HPDE6-E6E7 (cell line): ENCODE measurements at regions not wholly inside any gene's neighbourhood (a gene's known extent, or its start where the extent isn't known, plus 50 kb on each side); places are given as distances from the start of the nearest gene placed in this dataset.

Source experiments
- DNase-seq: peaks from one replicate; pipeline ENCODE4 v3.0.0; 2011; ENCODE audit warnings: missing footprints; ENCODE audit errors: extremely low spot score

GRCh38 chr6:87807475-87807874 is 105.4 kb upstream of the AKIRIN2 start:
- no peak for DNase-seq

GRCh38 chr6:87806635-87807034 is 104.6 kb upstream of the AKIRIN2 start:
- DNase-seq: no peak

DNA sequence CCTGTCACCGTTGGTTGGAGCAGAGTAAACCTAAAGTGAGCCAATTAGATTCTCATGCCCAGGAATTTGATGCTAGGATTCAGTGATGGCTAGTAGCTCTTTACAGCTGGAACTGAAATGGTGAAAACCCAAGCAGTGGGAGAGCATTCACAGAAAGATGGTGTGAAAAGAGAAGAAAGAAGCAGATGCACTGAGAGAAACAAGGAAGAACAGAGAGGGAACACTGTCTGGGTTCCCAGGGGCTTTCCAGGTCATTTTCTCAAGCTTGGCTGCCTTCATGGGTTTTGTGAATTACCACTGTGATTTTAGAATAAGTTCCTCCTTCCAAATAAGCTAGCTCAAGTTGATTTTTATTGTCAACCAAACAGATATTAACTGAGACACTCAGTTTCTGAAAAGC is 104.1 kb upstream of the AKIRIN2 start:
- no peak for DNase-seq

DNA sequence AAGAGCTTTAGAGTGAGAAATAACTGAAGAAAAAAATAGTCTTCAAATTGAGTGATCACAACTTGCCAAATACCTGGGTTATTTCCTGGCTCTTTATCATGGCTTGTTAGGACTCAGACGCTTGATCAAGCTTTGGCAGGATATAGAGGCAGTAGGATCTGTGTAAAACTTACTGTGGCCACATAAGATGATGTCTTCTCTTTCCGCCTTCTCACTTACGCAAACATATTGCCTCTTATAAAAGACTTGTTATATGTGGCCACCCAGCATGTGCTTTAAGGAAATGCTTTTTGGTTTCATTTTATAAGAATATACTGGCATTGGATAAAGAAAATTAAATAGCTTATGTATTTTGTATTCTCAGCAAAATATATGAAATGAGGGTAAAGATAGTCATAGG is 101.8 kb upstream of the AKIRIN2 start:
- DNase-seq: no peak

DNA sequence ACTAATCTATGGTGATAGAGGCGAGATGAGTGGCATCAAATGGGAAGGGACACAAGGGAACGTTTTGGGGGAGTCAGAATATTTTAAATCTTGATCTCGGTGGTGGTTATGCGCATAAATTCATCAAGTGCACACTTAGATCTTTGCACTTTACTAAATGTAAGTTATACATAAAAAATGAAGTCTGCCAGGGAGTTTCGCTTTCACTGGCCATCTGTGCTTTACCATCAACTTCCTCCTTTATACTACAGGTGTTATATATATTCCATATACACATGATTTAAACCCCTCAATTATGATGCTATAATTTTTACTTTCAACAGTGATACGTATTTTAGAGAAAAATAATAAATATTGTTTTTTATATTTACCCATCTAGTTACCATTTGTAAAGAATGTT is 97.6 kb upstream of the AKIRIN2 start:
- no peak for DNase-seq

DNA sequence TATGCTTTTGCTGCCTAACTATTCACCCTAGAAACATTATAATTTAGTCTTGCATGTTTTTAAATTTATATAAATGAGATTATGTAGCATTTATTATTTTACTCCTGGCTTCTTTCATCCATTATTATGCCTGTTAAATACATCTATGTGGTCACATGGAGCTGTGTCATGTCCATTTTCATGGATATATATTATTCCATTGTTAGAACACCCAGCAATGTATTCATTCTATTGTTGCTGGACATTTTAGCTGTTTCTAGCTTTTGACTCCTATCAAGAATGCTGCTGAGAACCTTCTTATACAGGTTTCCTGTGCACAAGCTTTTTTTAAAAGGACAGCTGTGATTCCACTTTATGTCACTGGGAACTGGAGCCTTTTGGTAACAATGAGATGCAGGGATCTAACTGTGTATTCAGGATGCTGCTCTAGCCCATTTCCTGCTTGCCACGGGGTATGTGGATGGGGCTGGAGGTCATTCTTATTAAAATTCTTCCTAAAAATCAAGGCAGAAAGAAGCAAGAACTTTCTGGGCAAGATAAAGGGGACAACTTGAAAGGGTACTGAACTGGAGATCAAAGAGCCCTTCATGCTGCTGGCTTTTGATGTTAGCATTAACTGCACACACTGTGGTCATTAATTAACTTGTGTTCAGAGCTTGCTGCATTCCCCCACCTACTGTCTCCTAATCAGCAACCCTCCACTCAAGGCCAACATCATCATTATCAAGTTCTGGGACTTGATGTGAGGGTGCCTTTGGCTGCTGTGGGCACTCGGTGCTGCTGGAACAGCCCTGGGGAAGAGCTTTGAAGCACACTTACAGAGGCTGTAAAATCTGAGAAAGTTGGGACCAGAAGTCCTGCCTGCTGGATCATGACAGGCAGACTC is 96.6 kb upstream of the AKIRIN2 start:
- DNase-seq: no peak

- DNase-seq: no peak
Observed at GRCh38 chr6:87794922-87795885, 93.2 kb upstream of the AKIRIN2 start.

- no peak for DNase-seq
Observed at GRCh38 chr6:87793315-87793714, 91.3 kb upstream of the AKIRIN2 start.

GRCh38 chr6:87791982-87792381 is 89.9 kb upstream of the AKIRIN2 start:
- no peak for DNase-seq

DNA sequence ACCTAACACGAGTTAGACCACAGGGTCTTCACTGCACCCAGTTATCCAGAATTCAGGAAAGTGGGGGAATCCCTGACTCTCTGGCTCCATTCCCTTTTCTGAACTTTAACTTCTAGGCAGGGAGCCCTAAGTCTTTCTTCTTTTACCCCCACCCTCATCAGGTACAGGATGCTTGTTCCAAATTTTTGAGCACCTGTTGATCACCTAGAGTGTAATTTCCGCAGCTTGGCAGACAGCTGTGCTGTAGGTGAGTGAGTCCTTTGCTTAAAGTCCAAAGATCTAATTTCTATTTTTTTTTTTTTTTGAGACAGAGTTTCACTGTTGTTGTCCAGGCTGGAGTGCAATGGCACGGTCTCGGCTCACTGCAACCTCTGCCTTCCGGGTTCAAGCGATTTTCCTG is 89.5 kb upstream of the AKIRIN2 start:
- no peak for DNase-seq

DNA sequence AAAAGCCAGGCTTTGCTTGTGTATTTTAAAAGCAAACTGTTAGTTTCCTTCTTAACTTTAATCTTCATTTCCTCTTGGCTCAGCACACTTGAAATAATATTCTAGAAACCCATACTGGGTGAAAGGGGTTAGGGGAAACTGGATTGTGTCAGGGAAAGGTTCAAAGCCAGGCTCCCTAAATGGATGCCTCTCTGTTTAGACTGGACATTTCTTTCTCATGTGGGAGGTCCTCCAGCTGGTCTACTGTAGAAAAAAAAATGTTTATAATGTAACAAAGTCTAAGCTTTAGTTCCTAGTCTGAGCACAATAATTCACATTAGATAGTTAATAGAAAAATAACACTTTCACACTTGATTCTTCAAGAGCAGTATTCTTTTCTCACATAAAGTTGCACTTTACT is 89.0 kb upstream of the AKIRIN2 start:
- DNase-seq: no peak

DNA sequence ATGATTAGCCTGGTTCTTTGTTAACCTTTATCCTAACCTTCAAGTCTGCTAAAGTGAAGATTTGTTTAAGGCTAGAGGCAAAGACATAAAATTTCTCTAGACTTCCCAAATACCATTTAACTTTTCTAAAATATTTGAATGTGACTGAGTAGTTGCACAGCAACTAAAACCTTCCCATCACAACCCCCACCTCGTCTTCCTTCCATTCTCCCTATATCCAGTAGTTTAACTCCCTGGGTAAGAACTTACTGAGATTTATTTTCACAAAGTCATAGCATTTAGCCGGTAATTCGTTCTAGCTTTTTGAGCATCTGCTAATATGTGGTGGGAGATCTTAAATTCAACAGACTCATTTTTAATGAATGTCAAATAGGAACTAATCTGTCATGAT is 87.9 kb upstream of the AKIRIN2 start:
- no peak for DNase-seq

DNA sequence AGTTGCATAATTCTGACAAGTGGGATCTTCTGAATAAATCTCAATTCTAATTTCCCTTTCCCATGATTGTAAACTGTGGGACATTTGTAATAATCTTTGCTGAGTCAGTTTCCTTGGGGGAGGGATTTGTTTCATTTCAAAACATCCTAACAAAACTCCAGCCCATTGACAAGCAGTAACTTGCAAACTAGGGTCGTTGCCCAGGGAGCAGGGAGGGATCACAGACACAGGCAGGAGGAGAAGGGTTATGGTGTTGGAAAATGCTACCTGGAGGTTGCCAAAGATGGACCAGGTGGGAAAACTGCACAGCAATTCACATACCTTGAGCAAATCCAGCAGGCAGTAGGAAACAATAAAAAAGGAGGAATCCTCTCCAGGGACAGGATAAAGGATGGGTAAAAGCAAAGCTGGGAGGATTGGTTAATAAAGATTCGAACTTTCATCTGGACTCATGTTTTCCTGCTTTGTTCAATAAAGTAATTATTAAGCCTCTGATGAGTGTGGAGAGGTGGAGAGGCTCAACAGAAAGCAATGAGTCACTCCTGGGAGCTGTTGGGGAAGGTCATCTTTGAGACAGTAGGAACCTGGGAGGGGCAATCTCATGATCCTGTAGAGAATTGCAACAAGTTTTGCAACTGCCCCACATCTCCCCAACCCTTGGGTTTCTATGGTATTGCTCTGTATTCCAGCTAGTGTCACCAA is 87.3 kb upstream of the AKIRIN2 start:
- DNase-seq: peak; percentile 87

DNA sequence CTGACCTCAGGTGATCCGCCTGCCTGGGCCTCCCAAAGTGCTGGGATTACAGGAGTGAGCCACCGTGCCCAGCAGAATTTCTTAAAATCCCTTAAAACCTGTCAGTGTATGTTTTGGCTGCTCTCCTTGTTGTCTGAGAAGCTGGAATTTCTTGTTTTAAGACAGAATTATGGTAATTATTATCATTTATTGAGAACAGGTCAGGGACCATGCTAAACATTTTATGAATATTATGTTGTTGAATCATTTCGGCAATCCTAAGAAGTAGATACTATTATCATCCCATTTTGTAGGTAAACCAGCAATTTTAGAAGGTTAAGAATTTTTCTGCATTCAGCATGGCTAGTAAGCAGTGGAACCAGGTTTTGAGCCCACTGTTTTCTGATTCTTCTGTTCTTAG is 86.1 kb upstream of the AKIRIN2 start:
- DNase-seq: no peak

DNA sequence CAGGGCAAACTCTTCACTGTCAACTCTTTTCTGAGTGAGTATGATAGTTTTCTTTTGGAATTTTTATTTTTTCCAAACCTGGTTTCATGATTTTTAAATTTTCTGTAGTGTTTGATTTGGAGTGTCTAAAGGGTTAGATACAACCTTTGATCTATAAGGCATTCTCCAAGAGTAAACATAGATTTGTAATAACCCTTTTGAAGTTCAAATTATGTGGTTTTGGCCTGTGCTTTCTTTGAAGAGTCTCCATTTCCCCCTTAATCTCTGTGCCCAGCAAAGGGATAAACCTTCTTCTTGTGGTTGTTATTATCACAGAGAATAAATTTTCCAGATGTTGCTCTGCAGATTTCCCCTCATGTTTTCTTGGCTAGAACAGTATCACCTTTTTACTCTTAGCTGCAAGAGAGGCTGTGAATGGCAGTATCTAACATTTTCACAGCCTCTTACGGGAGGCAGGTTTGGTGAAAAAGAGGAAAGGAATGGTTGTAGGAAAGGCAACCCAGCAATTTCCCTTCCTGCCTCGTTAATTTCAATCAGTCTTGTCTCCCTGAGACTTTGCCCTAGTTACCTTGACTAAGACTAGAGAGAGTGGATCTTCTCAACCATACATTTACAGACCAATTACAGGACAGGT is 83.3 kb upstream of the AKIRIN2 start:
- DNase-seq: no peak

GRCh38 chr6:87784690-87785089 is 82.7 kb upstream of the AKIRIN2 start:
- DNase-seq: no peak

GRCh38 chr6:87784051-87784450 is 82.0 kb upstream of the AKIRIN2 start:
- DNase-seq: no peak

- DNase-seq: no peak
Observed at GRCh38 chr6:87779542-87779941, 77.5 kb upstream of the AKIRIN2 start.

- no peak for DNase-seq
Observed at GRCh38 chr6:87772597-87773530, 70.8 kb upstream of the AKIRIN2 start.

DNA sequence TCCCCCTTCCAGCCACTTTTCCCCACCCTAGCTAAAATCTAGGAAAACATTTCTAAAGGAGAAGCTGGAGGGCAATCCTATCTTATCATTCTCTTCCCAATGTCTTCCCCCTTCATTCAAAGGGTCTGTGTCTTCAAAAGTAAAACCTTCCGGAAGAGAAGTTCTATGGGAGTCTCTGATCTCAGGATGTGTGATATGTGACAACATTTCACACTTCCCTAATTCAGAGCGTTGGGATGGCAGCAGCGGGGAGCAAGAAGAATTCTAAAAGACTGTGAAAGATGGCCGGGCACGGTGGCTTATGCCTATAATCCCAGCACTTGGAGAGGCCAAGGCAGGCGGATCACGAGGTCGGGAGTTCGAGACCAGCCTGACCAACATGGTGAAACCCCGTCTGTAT is 65.4 kb upstream of the AKIRIN2 start:
- no peak for DNase-seq

DNA sequence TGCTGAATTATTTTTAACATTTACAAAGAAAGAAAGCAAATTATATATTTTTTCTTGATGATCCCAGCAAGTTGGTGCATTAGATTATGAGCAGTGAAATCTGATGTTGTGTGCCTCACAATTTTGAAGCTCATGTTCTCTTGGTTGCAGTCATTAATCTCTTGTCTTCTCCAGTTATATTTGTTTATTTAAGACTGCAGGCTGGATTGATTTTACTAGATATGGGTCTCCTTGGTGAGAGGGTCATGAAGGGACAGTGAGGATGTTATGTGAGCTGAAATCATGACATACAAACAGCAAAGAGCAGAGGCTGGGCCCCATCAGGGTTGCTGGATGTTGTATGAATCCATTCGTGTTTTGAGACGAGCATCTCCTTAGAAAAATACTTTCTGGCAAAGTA is 64.2 kb upstream of the AKIRIN2 start:
- DNase-seq: no peak
